KBM-7 (cell line): ENCODE measurements at regions not wholly inside any gene's neighbourhood (a gene's known extent, or its start where the extent isn't known, plus 50 kb on each side); places are given as distances from the start of the nearest gene placed in this dataset.
"Not testable (repeated sequence)": the region's sequence is repeated elsewhere in the genome, so short reads cannot be mapped to it uniquely, and the experiment has no call there.

Experiments
- DNase-seq: peaks from one replicate; pipeline ENCODE4 v3.0.0-alpha.2; 2015
- in situ Hi-C: fragments of 300-500 bp; cut with MboI; formaldehyde crosslinking; loops from 2 replicates; pipeline ENCODE4 v1.14.3; 2020; ENCODE audit warnings: low sequenced_read_pairs, low pct_unique_long_range_greater_than_20kb, mixed read lengths

DNA sequence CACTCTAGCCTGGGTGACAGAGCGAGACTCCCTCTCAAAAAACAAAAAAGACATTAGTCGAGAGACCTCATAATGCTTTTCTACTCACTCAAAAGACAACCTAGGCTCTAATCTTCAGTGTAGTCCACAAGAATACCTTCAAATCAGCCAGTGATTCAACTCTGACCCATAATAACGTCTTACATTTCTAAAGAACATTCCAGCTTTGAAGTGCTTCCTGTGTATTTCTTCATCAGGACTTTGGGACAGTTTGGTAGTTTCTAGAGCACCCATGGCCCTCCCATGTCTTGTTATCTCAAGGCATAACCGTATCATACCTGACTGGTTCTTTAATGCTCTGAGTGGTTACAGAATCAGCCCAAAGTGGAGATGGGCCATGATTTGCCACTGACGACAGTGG is 221.3 kb downstream of the SKIDA1 start:
- DNase-seq: no peak
- in situ Hi-C loops: no loop called here

DNA sequence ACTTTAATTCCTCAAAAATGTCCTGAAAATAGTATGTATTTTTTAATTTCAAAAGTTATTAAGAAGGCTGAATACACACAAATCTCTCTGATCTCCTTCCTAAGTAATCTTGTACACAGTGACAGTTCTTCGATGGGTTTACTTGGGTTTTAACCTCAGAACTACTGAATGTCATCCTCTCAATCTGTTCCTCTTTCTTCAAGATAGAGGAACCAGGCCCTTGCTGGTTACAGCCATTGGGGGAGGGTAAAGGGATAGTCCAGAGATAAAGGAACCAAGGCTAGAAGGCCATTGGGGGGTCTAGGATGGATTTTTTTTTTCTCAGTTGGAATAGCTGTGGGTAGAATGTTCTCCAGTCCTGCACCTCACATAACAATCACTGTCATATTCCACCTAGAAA is 224.9 kb downstream of the SKIDA1 start:
- in situ Hi-C loops: no loop called here
- DNase-seq: peak; percentile 62

DNA sequence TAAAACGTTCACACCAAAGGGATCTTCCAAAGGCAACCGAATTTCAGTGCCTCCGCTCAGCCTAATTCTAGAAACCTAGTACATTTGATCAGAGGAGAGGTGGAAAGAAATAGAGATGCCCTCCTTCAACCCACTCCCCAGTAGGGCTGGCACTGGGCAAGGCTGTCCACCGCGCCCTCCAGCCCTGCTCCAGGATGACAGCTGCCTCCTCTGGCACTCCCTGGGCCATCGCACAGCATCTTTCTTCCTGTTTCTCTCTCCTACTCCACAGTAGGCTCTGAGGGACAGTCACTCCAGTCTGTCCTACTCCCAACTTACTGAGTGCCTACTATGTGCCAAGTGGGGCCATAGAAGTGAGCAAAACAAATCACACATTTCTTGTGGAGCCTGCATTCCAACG is 226.2 kb downstream of the SKIDA1 start:
- DNase-seq: no peak
- in situ Hi-C loops: loop anchor here (25.0 kb wide), 1 partner anchor 188 kb away; no protein-coding TSS in a partner anchor

- no peak for DNase-seq
- in situ Hi-C loops: loop anchor here (25.0 kb wide), 1 partner anchor 189 kb away; no protein-coding TSS in a partner anchor
Observed at GRCh38 chr10:21298701-21299100, 226.8 kb downstream of the SKIDA1 start.

GRCh38 chr10:21297603-21298383 is 227.7 kb downstream of the SKIDA1 start:
- in situ Hi-C loops: loop anchor here (25.0 kb wide), 1 partner anchor 190 kb away; no protein-coding TSS in a partner anchor
- no peak for DNase-seq

DNA sequence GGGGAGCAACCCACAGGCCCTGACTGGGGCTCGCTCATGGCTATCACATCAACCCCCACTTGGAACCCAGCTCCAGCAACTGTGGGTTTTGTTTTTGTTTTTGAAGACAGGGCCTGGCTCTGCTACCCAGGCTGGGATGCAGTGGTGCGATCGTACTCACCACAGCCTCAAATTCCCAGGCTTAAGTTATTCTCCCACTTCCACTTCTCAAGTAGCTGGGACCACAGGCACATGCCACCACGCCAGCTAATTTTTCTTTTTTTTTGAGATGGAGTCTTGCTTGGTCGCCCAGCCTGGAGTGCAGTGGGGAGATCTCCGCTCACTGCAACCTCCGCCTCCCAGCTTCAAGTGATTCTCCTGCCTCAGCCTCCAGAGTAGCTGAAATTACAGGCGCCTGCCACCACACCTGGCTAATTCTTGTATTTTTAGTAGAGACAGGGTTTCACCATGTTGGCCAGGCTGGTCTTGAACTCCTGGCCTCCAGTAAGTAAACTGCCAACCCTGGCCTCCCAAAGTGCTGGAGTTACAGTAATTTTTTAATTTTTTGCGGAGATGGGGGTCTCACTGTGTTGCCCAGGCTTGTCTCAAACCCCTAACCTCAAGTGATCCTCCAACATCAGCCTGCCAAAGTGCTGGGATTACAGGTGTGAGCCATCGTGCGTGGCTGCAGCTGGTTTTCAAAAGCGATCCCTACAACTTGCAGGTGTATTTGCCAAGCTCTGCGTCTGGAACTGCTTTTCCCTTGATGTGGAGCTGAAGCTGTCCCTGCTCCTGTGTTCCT is 228.7 kb downstream of the SKIDA1 start:
- DNase-seq: no peak
- in situ Hi-C loops: loop anchor here (25.0 kb wide), 1 partner anchor 191 kb away; no protein-coding TSS in a partner anchor

- no peak for DNase-seq
- in situ Hi-C loops: loop anchor here (25.0 kb wide), 1 partner anchor 194 kb away; no protein-coding TSS in a partner anchor
Observed at GRCh38 chr10:21293518-21294356, 231.7 kb downstream of the SKIDA1 start.

- in situ Hi-C loops: loop anchor here (25.0 kb wide), 1 partner anchor 194 kb away; no protein-coding TSS in a partner anchor
- no peak for DNase-seq
Observed at GRCh38 chr10:21292763-21293517, 232.5 kb downstream of the SKIDA1 start.

GRCh38 chr10:21290499-21291160 is 234.9 kb downstream of the SKIDA1 start:
- in situ Hi-C loops: loop anchor here (25.0 kb wide), 1 partner anchor 197 kb away; no protein-coding TSS in a partner anchor

GRCh38 chr10:21289961-21290360 is 235.5 kb downstream of the SKIDA1 start:
- in situ Hi-C loops: loop anchor here (25.0 kb wide), 1 partner anchor 197 kb away; no protein-coding TSS in a partner anchor
- no peak for DNase-seq

More at GRCh38 chr10:21290499-21291160, 234.9 kb downstream of the SKIDA1 start:
- no peak for DNase-seq

DNA sequence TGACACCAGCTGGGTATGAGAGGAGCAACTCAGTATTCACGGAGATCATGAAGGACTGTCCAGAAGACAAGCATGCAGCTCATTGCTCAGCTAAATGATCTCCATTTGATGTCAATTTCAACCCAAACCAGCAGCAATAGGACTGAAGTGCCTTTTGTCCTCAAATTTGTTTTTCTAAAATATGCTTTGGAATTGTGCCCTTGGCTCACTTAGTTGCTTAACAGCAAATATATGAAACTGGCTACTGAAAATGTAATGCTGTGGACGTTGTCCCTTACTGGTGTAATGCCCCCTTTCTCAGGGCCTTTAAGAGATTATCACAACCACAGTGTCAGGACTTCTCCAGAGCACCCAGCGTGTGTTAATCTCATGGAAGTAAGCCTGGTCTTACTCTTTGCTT is 236.2 kb downstream of the SKIDA1 start:
- no peak for DNase-seq
- in situ Hi-C loops: loop anchor here (25.0 kb wide), 1 partner anchor 198 kb away; no protein-coding TSS in a partner anchor

DNA sequence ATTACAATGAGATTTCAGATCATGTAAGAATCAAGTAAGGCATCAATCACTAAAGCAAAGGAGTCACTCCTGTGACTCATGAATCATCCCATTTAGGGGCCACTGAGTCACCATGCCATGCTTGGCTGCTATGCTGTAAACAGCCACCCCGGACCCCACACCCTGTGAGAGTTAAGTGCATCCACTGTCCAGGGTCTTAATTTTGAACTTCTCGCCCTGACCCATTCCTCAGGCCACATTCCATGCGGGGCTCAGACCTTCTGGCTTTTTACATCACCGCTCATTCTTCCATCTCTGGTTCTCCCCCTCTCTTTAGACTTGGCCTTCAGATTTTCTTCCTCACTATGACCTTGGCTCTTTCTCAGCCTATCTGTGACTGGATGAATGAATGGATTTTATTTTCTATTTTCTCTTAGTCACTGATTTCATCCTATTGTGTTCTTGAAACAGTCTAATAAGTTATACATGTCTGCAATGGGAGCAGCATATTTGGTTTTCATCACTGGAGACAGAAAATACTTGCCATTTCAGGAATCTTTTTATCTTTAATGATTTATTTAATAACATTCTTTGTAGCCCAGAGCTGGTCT is 239.6 kb downstream of the SKIDA1 start:
- no peak for DNase-seq
- in situ Hi-C loops: loop anchor here (25.0 kb wide), 1 partner anchor 201 kb away; no protein-coding TSS in a partner anchor

DNA sequence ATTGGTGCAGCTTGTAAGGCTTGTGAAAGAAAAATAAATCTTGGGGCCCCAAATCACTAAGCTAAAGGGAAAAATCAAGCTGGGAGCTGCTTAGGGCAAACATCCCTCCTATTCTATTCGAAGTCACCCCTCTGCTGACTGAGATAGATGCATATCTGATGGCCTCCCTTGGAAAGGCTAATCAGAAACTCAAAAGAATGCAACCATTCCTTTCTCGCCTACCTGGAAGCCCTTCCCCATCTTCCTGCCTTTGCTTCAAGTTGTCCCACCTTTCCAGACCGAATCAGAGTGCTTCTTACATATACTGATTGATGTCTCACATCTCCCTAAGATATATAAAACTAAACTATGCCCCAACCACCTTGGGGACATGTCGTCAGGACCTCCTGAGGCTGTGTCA is 240.3 kb downstream of the SKIDA1 start:
- DNase-seq: no peak
- in situ Hi-C loops: loop anchor here (25.0 kb wide), 1 partner anchor 202 kb away; no protein-coding TSS in a partner anchor

DNA sequence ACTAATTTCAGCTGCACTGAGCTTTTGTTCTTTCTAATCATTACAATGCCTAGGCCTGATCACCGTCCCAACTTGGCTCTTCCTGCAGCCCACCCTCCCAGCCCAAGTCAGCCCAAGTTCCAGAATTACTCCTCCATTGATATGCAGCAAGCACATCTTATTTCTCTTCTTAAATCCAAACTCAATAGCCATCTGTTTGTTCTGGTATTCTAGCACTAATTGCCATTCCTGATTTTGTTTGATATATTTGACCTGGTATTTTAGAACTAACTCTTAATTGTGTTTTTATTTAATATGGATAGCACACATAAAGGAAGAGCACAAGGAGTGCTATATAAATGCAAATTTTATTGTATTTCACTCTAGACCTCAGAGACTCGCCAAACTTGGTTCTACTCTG is 241.2 kb downstream of the SKIDA1 start:
- no peak for DNase-seq
- in situ Hi-C loops: loop anchor here (25.0 kb wide), 1 partner anchor 203 kb away; no protein-coding TSS in a partner anchor

DNA sequence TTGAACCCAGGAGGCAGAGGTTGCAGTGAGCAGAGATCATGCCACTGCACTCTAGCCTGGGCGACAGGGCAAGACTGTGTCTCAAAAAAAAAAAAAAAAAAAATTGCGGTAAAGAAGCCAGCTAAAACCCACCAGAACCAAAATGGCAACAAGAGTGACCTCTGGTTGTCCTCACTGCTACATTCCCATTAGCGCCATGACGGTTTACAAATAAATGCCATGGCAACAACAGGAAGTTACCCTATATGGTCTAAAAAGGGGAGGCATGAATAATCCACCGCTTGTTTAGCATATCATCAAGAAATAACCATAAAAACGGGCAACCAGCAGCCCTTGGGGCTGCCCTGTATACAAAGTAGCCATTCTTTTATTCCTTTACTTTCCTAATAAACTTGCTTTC is 242.4 kb downstream of the SKIDA1 start:
- DNase-seq: not testable (repeated sequence)
- in situ Hi-C loops: loop anchor here (25.0 kb wide), 1 partner anchor 204 kb away; no protein-coding TSS in a partner anchor

DNA sequence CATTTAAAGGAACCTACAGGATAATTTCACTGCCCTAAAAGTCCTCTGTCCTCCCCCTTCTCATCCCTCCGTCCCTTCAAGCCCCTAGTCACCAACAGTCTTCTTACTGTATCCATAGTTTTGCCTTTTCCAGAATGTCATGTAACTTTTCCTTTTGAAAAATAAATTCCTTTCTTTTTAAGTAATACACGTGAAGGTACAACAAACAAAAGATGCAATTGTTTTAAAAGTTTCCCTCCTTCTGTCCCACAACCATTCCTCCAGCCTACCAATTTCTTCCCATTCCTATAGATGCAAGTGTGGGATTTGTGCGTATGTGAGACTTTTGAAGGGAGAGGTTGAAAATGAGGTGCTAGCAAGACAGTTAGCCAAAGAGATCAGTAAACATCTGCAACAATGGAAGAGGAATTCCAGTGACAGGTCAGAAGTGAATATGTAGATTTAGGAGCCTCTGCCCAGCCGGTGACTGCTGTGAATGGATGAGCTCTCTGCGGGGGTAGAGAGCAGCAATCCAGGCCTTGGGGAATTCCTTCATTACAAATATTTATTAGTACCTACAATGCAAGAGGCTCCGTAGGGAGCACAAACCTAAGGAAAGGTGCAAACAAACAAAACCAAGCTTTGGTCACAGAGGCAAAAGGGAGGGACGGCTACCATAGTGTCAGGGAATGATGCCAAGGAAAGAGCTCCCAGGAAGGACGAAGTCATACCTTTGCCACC is 243.6 kb downstream of the SKIDA1 start:
- DNase-seq: no peak
- in situ Hi-C loops: loop anchor here (25.0 kb wide), 1 partner anchor 205 kb away; no protein-coding TSS in a partner anchor
